NCI-H524 (cell line): ENCODE measurements at regions not wholly inside any gene's neighbourhood (a gene's known extent, or its start where the extent isn't known, plus 50 kb on each side); places are given as distances from the start of the nearest gene placed in this dataset.

ENCODE experiments used
- DNase-seq, 2 experiments: peaks; one replicate each; lab custom pipeline; 2025; lab: John Stamatoyannopoulos, UW

DNA sequence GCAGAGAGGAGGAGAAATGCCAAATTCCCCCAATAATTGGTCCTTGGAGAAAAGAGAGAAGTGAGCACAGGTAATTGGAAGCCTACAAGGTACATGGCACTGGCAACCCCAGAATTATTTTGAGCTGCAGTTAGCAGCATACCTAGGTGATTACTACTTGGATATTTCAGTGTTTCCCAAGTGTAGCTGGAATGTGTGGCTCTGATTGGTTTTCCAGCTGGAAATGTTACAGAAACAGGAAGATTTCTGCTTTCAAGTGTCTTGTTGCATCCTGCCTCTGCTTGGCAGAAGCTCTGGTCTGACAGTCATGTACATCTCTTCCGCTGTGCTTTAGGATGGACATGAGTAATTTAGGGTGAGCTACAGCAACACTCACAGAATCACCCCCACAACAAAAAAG is 262.1 kb downstream of the ENC1 start:
- no peak for DNase-seq

DNA sequence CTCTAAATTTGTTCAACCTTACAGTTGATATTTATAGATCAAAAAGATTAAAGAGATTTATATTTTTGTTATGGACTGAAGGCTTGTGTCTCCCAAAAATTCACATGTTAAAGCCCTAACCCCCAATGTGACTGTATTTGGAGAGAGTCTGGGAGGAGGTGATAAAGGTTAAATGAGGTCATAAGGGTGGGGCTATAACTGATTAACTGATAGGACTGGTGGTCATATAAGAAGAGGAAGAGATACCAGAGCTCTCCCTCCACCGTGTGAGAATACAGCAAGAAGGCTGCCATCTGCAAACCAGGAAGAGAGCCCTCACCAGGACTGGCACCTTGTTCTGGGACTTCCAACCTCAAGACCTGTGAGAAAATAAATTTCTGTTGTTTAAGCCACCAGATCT is 264.3 kb downstream of the ENC1 start:
- no peak for DNase-seq

DNA sequence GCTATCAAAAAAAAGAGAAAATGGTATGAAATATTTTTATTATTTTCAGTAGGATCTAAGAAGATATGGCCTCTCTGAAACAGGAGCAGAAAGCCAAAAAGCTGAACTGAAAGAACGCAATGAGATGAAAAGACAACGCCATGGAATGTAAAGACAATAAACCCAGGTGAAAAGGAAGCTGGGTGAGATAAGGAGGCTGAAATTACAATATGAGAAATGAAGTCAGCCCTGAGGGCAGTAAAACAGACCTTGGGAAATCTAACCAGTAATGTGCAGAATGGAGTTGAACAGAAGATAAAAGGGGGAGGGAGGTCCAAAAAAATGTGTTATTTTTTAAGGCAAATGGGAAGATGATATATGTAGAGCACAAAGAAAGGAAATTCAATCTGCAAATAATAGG is 265.3 kb downstream of the ENC1 start:
- no peak for DNase-seq

DNA sequence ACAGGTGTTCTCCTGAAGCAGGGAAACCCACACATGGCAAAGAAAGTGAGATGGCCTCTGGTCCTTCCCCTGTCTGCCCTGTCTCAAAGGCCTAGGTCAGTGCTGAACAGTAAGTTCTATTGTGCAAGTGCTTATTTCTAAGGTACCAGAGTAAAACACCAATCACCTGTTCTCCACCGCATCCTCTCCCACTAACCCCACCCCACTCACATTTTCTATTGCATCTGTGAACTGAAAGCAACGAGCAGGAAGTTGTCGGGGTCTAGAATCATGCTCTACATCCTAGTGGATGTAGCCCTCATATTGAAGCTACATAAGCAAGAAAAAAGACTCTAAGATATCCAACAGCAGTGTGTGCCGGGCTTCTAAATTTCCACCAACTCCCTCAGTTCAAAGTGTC is 265.9 kb downstream of the ENC1 start:
- DNase-seq, result no peak

DNA sequence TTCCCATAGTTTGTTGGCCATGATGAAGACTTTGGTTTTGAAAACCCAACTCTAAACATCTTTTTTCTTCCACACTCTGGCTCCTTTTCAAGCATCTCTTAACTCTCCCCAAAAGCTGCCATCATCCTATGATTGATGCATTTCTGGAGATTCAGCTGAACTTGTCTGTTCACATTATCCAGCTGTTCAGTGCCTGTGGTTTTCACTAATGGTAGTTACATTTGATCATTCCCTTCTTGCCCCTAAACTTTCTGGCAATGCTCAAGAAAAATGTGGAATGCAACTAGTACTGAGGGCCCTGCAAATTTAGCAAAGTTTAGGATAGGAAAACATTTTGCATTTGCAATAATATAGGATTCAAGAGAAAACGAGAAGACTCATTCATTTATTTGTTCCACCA is 267.5 kb downstream of the ENC1 start:
- no peak for DNase-seq

DNA sequence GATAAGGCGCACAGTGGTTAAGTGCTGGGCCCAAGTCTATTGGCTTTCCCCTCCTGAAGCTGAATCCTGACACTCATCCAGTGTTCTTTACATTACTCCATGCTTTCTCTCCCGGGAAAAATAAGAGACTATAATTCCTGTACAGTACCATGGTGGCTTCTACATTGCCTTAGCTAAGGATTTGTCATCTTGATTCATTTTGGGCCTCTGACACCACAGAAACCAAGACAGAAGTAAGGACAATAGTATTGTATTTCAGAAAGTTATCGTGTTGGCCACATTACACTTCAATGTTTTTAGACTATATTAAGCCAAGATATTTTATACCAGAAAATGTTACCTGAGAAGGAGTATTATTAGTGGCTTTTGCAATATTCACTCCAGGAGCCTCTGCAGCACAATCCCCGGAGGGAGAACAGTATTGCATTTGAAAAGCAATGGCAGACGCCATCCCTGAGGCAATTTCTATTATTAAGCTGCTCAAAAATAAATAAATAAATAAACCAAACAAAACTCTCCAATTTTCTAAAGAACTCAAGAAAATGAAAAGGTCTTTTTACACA is 267.9 kb downstream of the ENC1 start:
- DNase-seq, result no peak

DNA sequence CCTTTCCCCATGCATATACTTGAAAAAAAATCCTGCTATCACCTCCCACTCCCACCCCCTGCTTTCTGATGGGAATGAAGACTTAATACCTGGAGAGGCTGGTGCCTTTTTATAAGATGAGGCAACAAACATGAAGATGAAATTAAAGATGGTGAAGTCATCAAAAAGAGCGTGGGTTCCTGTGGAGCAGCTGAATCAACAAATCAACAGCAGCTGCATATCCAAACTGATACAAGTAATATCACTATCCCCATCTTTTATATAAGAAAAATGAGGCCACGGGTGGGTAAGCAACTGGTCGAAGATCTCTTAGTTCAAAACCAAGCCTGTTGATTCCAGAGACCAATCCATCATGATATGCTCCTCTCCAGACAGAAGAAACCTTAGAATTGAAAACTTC is 268.5 kb downstream of the ENC1 start:
- DNase-seq, result no peak

DNA sequence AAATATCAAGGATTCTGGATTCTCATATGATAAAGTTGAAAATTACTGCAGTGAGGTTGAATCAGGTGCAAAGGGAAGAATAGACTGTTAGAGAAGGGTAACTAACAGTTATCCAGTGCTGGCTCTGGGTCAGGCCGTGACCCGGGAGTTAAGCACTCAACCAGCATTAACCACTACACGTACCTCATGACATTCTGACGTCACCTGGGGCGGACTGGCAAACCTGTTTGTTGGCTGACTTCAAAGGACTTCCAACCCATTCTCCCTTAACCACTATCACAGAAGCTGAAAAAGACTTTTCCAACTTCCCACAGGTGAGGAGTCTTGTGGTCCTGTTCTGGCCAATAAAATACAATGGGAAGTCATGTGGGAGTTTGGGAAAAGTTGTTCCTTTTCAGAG is 268.9 kb downstream of the ENC1 start:
- no peak for DNase-seq

DNA sequence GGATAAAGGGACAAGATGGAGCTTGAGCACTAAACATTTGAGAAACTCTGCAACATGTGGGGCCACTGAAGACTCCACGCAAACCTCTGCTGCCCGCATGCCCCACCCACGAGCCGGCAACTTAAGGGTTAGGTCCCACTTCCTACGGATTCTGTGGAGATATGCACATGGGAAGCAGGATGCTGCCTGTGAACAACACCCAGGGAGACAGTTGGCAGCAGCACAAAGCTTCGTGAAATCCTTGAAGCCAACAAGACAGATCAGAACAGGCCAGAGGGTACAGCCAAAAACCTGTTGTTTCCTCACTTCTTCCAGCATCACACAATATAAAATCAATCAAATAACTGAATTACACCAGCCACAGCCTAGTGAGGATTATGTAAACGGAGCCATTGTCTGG is 270.4 kb downstream of the ENC1 start:
- no peak for DNase-seq

DNA sequence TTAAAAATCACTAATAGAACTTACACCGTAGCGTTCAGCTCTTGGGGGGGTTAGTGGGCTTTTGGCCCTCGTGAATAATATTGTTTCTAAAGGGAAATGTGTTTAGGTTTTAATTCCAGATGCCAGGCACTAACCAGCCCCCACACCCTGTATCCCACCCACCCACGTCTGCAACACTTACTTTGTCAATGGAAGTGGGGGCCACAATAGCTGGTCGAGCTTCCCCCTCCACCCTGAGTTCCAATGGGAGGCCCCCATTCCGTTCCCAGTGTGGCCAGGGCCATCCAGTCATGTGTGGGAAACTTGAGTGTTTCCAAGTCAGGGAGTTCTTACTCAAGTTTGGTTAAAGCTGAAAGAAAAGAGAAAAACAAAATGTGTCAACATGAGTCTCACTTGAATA is 271.4 kb downstream of the ENC1 start:
- DNase-seq, result no peak

DNA sequence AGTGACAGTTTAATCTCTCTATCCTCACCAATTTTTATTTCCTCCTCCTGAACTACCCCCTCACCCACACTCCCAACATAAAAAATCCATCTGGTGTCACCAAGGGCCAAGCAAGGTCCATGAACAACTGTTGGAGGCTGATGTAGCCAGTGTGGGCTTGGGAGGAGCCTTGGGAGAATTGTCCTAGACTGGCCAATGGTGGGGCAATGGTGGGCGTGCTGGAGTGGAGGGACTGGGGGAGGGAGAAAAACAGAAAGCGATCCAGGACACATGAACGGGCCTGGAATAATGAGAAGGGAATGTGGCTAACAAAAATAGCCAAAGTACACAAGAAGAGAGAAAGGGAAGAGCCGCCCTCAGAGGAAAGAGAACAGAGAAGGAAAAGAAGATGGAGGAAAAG is 272.6 kb downstream of the ENC1 start:
- DNase-seq, result no peak

DNA sequence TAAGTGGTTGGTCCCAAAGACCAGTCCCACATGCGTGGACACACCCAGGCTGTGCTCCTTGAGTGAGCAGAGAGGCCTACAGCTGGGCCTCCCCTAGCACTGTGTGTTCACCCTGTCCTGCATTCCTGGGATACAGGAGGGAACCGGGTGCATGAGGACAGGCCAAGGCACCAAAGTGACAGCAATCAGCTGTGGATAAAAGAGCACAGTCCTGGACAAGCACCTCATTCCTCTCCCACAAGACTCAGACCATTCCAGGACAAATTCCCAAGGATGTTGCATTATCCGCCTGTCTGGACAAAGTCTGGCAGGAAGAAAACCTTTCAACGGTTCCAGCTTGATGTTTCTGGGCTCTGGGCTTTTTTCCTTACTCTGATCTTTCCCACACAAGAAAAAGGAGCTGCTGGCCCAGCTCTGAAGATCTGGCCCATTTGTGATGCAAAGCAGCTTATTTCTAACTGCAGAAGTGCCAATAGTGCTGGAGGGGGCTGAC is 273.2 kb downstream of the ENC1 start:
- no peak for DNase-seq

DNA sequence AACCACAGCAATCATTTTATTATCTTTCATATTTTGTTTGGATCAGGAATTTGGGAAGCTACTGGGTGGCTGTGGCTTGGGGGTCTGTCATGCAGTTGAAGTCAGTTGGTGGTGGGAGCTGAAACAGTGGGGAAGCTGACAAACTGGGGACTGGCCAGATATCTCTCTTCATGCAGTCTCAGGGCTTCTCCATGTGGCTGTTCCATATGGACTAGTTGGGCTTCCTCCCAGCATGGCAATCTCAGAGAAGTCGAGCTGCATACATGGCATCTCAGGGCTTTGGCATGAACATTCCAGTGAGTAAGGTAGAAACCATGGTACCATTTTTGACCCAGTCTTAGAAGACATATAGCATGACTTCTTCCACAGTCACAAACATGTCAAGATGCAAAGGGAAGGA is 274.8 kb downstream of the ENC1 start:
- DNase-seq, result no peak

DNA sequence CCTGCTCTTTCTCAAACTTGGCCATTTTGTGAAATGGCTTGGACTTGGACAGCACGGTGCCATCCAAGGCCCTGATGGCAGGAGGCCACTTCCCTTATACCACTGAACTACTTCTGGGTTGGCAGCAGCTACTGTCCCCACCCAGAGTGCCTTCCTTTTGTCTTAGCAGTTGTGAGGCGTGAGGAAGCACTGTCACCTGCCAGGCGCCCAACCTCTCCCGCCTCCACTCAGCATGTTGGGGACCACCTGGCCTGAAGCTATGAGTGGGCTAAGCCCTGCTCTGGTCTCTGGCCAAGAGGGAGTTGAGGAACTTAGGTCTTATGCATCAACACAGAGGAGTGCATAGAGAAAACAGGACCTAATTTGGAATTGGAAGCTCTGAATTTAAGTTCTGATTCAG is 276.0 kb downstream of the ENC1 start:
- DNase-seq, result no peak

DNA sequence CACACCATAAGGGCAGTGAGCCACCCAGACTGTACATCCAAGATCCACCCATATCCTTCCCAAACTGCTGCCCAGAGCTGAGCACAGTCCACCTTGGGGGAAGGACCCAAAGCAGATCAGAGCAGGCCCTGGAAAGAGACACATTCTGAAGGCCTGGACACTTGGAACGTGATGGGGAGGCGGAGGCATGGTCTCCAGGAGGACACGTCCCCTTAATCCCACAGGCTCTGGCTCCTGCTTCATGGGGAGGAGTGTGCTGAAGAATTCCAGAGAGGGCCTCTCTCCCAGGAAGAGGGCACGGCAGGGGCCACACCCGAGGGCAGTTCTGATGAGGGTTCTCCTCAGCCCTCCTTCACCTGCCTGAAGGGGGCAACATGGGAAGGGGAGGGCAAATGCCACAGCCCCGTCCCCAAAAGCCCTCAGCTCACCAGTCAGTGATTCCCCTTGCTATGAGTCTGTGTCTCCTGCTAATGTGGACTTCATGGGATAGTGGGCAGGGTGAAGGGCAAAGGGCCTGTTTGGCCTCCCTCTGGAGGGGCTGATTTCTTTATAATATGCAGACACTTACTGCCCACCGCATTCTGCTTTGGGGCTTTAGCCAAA is 276.8 kb downstream of the ENC1 start:
- DNase-seq, result no peak

DNA sequence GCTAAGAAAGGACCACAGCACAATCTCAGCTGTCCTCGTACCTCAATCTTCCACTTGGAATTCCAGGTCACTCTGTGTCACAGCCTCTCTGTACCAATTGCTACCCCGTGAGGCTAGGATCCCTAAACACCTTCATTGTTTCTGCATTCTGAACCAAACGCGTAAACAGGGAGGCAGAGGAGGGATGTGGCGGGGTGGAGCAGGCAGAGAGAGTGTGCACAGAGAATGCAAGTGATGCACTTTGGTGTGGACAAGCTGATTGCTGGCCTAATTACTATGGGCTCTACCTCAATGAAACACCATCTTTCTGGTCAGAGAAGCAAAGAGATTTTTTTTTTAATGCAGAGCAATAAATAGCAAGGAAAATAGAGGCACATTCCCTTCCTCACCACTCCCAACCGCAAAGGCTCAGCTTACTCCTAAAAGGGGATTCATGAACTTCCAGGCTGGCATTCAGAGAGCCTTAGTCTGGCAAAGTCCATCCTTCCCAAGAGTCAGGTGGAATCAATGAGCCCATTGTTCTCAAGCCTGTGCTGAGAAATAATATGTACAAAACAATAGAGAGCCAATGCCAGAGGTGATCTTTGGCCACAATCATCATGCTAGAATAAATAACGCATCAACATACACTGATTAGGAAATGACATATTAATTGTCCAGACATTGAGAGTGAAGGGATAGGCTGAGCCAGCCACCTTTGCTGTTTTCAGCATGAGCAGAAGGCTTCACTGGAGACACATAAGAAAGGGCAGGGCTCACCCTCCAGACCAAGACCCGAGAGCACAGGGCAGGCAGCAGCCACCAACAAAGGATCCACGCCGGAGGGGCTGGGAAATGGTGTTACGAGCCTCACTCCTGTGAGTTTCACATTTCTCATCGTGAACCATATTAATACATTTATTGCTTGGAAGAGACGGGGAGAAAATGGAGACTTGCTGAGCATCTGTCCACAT is 278.8 kb downstream of the ENC1 start:
- DNase-seq, result no peak

DNA sequence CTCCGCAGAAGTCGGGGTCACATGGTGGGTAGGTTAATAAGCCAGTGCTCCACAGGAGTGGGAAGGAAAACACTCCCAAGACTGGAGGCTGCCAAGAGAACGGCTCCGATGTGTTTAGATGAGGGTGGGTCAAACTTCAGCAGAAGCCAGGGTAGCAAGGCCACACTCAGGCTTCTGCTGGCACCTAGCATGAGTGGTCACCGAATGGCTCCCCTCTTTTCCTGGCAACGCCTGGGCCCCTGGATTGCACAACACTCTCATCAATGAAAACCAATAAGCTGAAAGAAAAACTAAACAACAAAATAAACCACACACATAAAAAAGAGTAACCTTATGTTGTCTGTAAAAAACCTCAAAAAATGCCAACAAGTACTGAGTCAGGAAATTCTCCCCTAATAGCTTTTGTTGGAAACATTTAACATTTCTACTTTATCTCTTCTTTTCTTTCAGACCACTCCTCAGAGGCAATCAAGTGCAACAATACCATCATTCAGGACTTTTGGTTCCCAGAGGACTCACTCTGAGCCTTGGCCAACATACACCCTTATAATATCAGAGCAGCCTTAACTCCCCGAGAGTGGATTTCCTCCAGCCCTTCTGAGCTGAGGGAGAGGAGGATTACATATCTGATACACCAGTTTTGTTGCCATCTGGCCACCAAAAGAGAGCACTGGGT is 279.9 kb downstream of the ENC1 start:
- DNase-seq, result peak; percentile 81 to 93

DNA sequence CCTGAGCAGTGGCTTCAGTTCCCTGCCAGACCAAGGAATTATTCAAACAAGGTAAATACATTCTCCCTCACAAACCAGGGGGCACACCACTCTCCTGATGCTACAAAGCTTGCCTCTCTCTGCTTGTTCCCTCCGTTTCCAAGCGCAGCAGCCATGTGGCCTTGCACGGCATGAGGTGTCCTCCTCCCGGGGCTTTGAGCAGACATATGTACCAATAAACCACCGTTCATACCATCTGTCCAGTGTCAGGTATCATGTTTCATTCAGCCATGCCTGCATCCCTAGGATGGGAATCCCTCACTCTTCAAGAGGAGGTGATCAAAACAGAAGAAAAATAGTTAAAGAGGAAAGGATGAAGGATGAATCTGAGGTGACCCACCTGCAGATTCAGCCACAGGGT is 282.7 kb downstream of the ENC1 start:
- DNase-seq, result peak; percentile 90 to 97

DNA sequence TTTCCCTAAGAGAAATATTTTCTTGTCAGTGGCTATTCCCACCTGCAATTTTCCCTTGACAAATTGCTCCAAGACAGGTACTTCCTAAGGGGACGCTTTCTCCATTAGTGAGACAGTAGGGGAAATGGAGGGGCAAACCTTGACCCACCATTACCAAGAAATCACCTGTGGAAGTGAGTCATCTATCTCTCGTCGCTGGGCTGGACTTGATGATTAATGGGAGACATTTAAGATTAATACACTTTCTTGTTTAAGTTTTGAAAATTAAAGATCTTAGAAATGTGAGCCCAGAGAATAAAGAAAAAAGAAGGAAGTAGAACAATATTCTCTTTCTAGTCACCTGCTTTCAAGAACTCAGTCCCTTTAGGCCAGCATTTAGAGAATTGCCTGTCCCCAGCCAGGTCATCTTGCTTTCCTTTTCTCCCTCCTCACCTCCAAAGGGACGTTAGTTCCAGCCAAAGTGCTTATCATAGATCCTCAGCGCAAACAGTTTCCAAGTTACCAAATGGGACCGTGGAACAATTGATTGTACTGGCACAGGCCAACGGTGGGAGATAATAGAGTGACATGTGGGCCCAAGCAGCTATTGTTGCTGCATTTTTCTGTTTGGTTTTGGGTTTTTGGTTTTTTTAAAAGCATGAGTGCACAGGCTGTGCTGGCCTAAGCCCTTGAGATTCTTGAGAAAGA is 284.4 kb downstream of the ENC1 start:
- no peak for DNase-seq

DNA sequence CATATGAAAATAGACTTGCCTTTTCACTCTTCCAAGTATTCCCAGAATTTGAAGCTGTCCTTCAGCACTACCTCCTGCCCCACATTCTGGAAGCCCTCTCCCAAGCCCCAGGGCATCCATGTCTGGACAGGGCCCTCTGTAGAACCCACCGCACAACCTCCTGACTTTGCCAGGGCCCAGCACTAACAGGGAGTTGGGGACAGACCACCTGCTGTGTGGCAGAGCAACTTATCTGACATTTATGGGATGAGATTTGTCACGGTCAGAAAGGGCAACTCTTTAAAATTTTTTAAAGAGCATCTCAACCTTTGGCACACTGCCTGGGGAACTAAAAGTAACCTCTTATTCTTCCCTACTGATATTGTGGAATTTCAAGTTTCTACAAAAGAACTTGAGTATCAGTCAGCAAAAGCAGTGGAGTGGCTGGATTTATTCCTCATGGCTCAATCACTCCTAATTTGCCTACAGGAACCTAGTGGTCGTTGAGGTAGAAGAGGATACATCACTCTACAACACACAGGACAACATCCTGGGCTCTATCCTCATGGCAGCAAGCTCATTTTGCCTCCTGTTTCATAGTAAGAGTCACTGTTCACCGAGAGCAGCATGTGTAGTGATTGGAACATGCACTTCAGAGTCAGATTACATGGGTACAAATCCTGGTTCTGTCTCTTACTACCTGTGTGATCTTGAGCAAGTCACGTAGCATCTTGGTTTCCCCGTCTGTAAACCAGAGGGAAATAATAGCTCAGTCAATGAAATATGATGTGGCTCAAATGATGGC is 285.3 kb downstream of the ENC1 start:
- DNase-seq, result peak in 1 of 2 experiments; percentile 36

DNA sequence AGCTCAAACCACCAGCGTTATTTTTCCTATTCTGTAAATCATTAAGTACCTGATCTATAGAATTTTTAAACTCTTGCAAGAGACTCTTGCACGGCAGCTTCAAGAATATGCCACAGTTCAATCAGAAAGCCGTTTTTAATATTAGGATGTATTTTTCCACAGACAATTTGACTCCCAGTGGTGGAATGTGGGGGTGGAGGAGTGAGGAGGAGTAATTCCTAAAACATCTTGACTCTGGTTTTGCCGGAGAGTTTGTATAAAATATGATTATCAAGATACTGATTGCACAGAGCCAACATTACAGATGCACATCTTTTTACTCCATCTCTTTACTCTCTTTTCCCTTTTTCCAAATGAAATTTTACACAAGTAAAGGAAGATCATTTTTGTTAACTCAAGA is 288.3 kb downstream of the ENC1 start:
- no peak for DNase-seq
